ENCODE measurements at regions not wholly inside any gene's neighbourhood (a gene's known extent, or its start where the extent isn't known, plus 50 kb on each side); places are given as distances from the start of the nearest gene placed in this dataset.
"Not testable (repeated sequence)": the region's sequence is repeated elsewhere in the genome, so short reads cannot be mapped to it uniquely, and the experiment has no call there.

DNA sequence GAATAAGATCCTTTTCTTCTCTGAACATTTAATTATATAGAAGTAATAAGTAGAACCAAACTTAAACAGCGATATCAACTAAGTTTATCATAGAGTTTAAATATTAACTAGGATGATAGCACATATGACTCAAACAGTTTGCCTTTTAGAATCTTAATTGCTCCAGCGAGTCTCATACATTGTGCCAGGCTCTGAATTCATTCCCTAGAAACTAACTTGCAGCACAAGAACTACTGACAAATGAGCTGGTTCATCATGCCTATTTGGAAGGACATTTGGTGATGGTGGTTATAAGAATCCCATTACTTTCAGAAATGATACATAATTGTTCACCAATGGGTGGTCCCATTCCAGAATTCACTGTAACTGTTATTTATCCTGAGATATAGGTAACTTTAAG, 1026.6 kb upstream of the DDX18 start:
- no TSS peak for BruUV-seq (replicated peaks)
- Mint-ChIP-seq H3K4me1 (ENCODE audit: low read depth, unreplicated experiment) (no peaks in the 10 kb centered on the region), H3K9me3 (ENCODE audit: low read depth, unreplicated experiment) (no peaks in the 10 kb centered on the region), H3K27me3 (ENCODE audit: unreplicated experiment) (no peaks in the 10 kb centered on the region), H3K36me3 (ENCODE audit: insufficient read depth, unreplicated experiment) (no peaks in the 10 kb centered on the region), H3K4me3 (ENCODE audit: low read depth, unreplicated experiment) (no peak overlapping the region), H3K27ac (ENCODE audit: unreplicated experiment) (no peak overlapping the region)
- intact Hi-C loops (cut with micrococcal nuclease; ENCODE audit: unreplicated experiment), result no loop called here
- CTCF ChIA-PET, result no interaction called here
- no peak for DNase-seq
- TF ChIP-seq, protein P1, sequence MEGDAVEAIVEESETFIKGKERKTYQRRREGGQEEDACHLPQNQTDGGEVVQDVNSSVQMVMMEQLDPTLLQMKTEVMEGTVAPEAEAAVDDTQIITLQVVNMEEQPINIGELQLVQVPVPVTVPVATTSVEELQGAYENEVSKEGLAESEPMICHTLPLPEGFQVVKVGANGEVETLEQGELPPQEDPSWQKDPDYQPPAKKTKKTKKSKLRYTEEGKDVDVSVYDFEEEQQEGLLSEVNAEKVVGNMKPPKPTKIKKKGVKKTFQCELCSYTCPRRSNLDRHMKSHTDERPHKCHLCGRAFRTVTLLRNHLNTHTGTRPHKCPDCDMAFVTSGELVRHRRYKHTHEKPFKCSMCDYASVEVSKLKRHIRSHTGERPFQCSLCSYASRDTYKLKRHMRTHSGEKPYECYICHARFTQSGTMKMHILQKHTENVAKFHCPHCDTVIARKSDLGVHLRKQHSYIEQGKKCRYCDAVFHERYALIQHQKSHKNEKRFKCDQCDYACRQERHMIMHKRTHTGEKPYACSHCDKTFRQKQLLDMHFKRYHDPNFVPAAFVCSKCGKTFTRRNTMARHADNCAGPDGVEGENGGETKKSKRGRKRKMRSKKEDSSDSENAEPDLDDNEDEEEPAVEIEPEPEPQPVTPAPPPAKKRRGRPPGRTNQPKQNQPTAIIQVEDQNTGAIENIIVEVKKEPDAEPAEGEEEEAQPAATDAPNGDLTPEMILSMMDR (IDR thresholded peaks at IDR 0.05; ENCODE audit: unreplicated experiment), result no peak

DNA sequence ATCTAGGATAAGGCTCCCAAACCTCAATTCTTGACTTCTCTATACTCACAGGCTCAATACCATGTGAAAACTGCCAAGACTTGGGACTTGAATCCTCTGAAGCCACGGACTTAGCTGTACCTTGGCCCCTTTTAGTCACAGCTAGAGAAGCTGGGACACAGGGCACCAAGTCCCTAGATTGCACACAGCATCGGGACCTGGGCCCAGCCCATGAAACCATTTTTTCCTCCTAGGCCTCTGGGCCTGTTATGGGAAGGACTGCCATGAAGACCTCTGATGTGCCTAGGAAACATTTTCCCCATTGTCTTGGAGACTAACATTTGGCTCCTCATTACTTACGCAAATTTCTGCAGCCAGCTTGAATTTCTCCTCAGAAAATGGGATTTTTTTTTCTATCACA, 1011.8 kb upstream of the DDX18 start:
- no TSS peak for BruUV-seq (replicated peaks)
- DNase-seq, result no peak
- H3K9me3 Mint-ChIP-seq (ENCODE audit: low read depth, unreplicated experiment), result peaks cover 6% of the 10 kb centered on the region
- no peak overlapping the region for H3K4me3 Mint-ChIP-seq (ENCODE audit: low read depth, unreplicated experiment)
- intact Hi-C loops (cut with micrococcal nuclease; ENCODE audit: unreplicated experiment), result no loop called here
- no peaks in the 10 kb centered on the region for H3K27me3 Mint-ChIP-seq (ENCODE audit: unreplicated experiment)
- H3K4me1 Mint-ChIP-seq (ENCODE audit: low read depth, unreplicated experiment), result no peaks in the 10 kb centered on the region
- no peak overlapping the region for H3K27ac Mint-ChIP-seq (ENCODE audit: unreplicated experiment)
- CTCF ChIA-PET, result no interaction called here
- no peaks in the 10 kb centered on the region for H3K36me3 Mint-ChIP-seq (ENCODE audit: insufficient read depth, unreplicated experiment)
- TF ChIP-seq, protein P1 (IDR thresholded peaks at IDR 0.05; ENCODE audit: unreplicated experiment), result no peak

DNA sequence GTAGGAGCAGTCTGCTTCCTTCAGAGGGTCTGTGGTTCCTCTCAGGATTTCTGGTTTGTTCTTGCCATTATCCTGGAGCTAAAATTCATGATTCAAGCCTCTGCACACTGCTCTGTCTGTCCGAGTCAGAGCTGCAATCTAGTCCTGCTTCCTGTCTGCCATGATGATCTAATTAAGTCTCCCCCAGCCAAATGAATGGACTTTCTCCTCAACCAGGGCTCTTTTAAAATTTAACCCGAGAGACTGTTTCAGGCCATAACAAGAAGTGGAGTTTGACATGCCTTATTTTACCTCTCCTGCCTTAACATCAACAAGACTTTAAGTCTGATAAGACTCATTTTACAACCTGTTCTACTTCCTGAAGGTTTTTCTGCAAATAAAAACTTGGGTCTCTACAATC, 1009.6 kb upstream of the DDX18 start:
- DNase-seq, result no peak
- Mint-ChIP-seq H3K9me3 (ENCODE audit: low read depth, unreplicated experiment) (peaks cover 6% of the 10 kb centered on the region), H3K27me3 (ENCODE audit: unreplicated experiment) (no peaks in the 10 kb centered on the region), H3K4me1 (ENCODE audit: low read depth, unreplicated experiment) (no peaks in the 10 kb centered on the region), H3K27ac (ENCODE audit: unreplicated experiment) (no peak overlapping the region), H3K4me3 (ENCODE audit: low read depth, unreplicated experiment) (no peak overlapping the region), H3K36me3 (ENCODE audit: insufficient read depth, unreplicated experiment) (no peaks in the 10 kb centered on the region)
- BruUV-seq (replicated peaks), result no TSS peak
- intact Hi-C loops (cut with micrococcal nuclease; ENCODE audit: unreplicated experiment), result no loop called here
- CTCF ChIA-PET, result no interaction called here
- TF ChIP-seq, protein P1 (IDR thresholded peaks at IDR 0.05; ENCODE audit: unreplicated experiment), result no peak

DNA sequence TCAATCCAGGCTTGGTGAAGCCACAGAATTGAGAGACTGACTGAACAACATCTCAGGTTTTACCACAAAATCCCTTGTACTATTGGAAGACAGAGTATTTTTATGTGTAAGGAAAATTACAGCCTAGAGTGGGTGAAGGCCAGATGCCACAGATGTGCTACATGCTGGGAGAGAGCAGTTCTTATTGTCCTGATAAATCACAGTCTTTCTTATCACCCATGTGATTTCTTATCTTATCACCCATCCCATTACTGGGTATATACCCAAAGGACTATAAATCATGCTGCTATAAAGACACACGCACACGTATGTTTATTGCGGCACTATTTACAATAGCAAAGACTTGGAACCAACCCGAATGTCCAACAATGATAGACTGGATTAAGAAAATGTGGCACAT, 1008.0 kb upstream of the DDX18 start:
- not testable (repeated sequence) for H3K36me3 Mint-ChIP-seq (ENCODE audit: insufficient read depth, unreplicated experiment); H3K9me3 Mint-ChIP-seq (ENCODE audit: low read depth, unreplicated experiment)

DNA sequence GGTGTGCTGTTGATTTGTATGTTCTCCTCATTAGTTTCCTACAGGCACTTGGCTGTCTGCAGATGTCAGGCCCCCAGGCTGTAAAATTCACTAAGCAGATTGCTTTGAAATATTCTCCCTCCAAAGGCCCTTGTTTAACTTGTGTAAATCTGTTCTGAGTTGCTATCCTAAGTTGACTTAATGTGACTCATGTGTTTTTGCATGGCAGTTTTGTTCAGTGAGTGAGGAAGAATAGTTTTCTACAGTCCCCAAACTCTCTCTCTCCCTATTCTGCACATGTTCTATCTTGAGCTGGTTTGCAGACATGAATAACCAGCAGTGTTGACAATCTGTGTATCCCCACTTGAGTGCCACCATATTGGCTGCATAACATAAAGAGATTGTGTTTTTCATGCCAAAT, 1005.4 kb upstream of the DDX18 start:
- DNase-seq, result no peak
- CTCF ChIA-PET, result no interaction called here
- intact Hi-C loops (cut with micrococcal nuclease; ENCODE audit: unreplicated experiment), result no loop called here
- Mint-ChIP-seq H3K27me3 (ENCODE audit: unreplicated experiment) (no peaks in the 10 kb centered on the region), H3K27ac (ENCODE audit: unreplicated experiment) (no peak overlapping the region), H3K4me3 (ENCODE audit: low read depth, unreplicated experiment) (no peak overlapping the region), H3K36me3 (ENCODE audit: insufficient read depth, unreplicated experiment) (no peaks in the 10 kb centered on the region), H3K9me3 (ENCODE audit: low read depth, unreplicated experiment) (peaks cover 4% of the 10 kb centered on the region), H3K4me1 (ENCODE audit: low read depth, unreplicated experiment) (no peaks in the 10 kb centered on the region)
- TF ChIP-seq, protein P1 (IDR thresholded peaks at IDR 0.05; ENCODE audit: unreplicated experiment), result no peak
- no TSS peak for BruUV-seq (replicated peaks)

More for the DNA sequence above, 1008.0 kb upstream of the DDX18 start:
- DNase-seq; intact Hi-C loops (cut with micrococcal nuclease; ENCODE audit: unreplicated experiment); H3K27ac Mint-ChIP-seq (ENCODE audit: unreplicated experiment); BruUV-seq (replicated peaks); H3K4me1 Mint-ChIP-seq (ENCODE audit: low read depth, unreplicated experiment); CTCF ChIA-PET; H3K4me3 Mint-ChIP-seq (ENCODE audit: low read depth, unreplicated experiment); H3K27me3 Mint-ChIP-seq (ENCODE audit: unreplicated experiment): not testable (repeated sequence)

Data from Calu3 (cell line).